CD4-positive, alpha-beta T cell treated with Interleukin-1 beta for 1 hour (primary cell): ENCODE measurements at regions not wholly inside any gene's neighbourhood (a gene's known extent, or its start where the extent isn't known, plus 50 kb on each side); places are given as distances from the start of the nearest gene placed in this dataset.
"Not testable (repeated sequence)": the region's sequence is repeated elsewhere in the genome, so short reads cannot be mapped to it uniquely, and the experiment has no call there.

Experiments
- DNase-seq, 2 donors: peaks; one replicate each; pipeline ENCODE4 v3.0.0-alpha.2; 2020 to 2022

- DNase-seq, result no peak
These were observed 91.6 kb upstream of the RMP24 start for GRCh38 chr18:35880788-35881455.

GRCh38 chr18:35888329-35888728, 84.2 kb upstream of the RMP24 start:
- DNase-seq, result no peak

GRCh38 chr18:35889677-35890076, 82.8 kb upstream of the RMP24 start:
- no peak for DNase-seq

- no peak for DNase-seq
These were observed 82.2 kb upstream of the RMP24 start for GRCh38 chr18:35890323-35890722.

GRCh38 chr18:35892118-35892517, 80.4 kb upstream of the RMP24 start:
- DNase-seq, result no peak

GRCh38 chr18:35897481-35897880, 75.0 kb upstream of the RMP24 start:
- not testable (repeated sequence) for DNase-seq

GRCh38 chr18:35904389-35905037, 68.0 kb upstream of the RMP24 start:
- no peak for DNase-seq

- DNase-seq, result no peak
These were observed 67.0 kb upstream of the RMP24 start for GRCh38 chr18:35905436-35905835.

- not testable (repeated sequence) for DNase-seq
These were observed 66.2 kb upstream of the RMP24 start for GRCh38 chr18:35906291-35906690.

GRCh38 chr18:35910327-35910726, 62.2 kb upstream of the RMP24 start:
- DNase-seq, result no peak

- DNase-seq, result no peak
These were observed 60.1 kb upstream of the RMP24 start for GRCh38 chr18:35912332-35912731.

GRCh38 chr18:35915056-35915455, 57.4 kb upstream of the RMP24 start:
- no peak for DNase-seq

- no peak for DNase-seq
These were observed 55.4 kb upstream of the RMP24 start for GRCh38 chr18:35917043-35917442.

- no peak for DNase-seq
These were observed 53.9 kb upstream of the RMP24 start for GRCh38 chr18:35918564-35918963.

- no peak for DNase-seq
These were observed 53.3 kb upstream of the RMP24 start for GRCh38 chr18:35919179-35919578.

- no peak for DNase-seq
These were observed 51.9 kb upstream of the RMP24 start for GRCh38 chr18:35920623-35921022.
